Kidney capillary endothelial cell (primary cell): ENCODE measurements at regions not wholly inside any gene's neighbourhood (a gene's known extent, or its start where the extent isn't known, plus 50 kb on each side); places are given as distances from the start of the nearest gene placed in this dataset.
A peak's percentile ranks its signal among the peaks of the same experiment; 100 is the strongest.
"Not testable (repeated sequence)": the region's sequence is repeated elsewhere in the genome, so short reads cannot be mapped to it uniquely, and the experiment has no call there.

ENCODE experiments used
- DNase-seq: peaks from one replicate; pipeline ENCODE4 v3.0.0-alpha.2; 2018; ENCODE audit warnings: low spot score

GRCh38 chr11:123344188-123344587 is 85.9 kb upstream of the GRAMD1B start:
- DNase-seq = not testable (repeated sequence)

- DNase-seq = no peak
Measured at GRCh38 chr11:123338997-123339752, 90.9 kb upstream of the GRAMD1B start.

GRCh38 chr11:123338266-123338800 is 91.7 kb upstream of the GRAMD1B start:
- DNase-seq = no peak

- no peak for DNase-seq
Measured at GRCh38 chr11:123334925-123335324, 95.1 kb upstream of the GRAMD1B start.

GRCh38 chr11:123332577-123332976 is 97.5 kb upstream of the GRAMD1B start:
- DNase-seq = not testable (repeated sequence)

- DNase-seq = no peak
Measured at GRCh38 chr11:123330948-123331347, 99.1 kb upstream of the GRAMD1B start.

GRCh38 chr11:123330471-123330870 is 99.6 kb upstream of the GRAMD1B start:
- DNase-seq = peak; percentile 10

GRCh38 chr11:123330071-123330470 is 100.0 kb upstream of the GRAMD1B start:
- DNase-seq = peak; percentile 17

GRCh38 chr11:123328281-123328867 is 101.7 kb upstream of the GRAMD1B start:
- DNase-seq = no peak

GRCh38 chr11:123325533-123325932 is 104.5 kb upstream of the GRAMD1B start:
- DNase-seq = no peak

GRCh38 chr11:123323568-123323967 is 106.5 kb upstream of the GRAMD1B start:
- DNase-seq = no peak

GRCh38 chr11:123321636-123322035 is 108.4 kb upstream of the GRAMD1B start:
- DNase-seq = no peak

DNA sequence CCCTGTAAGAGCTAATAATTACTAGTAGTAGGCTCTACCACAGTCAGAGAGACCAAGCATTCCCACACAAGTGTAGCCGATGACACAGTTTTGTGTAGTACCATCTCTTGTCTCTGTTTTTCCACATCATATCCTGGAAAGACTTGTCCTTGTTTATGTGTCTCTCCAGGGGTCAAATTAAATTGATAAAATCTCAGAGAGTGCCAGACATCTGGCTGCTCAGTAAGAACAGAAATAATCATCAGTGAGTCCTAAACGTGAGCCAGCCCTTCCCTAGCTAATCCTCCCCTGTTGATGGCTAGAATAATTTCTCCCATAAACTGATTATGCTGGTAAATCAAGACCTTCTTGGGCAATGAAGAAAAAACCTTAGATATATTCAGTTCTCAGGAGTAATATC is 111.4 kb upstream of the GRAMD1B start:
- no peak for DNase-seq

DNA sequence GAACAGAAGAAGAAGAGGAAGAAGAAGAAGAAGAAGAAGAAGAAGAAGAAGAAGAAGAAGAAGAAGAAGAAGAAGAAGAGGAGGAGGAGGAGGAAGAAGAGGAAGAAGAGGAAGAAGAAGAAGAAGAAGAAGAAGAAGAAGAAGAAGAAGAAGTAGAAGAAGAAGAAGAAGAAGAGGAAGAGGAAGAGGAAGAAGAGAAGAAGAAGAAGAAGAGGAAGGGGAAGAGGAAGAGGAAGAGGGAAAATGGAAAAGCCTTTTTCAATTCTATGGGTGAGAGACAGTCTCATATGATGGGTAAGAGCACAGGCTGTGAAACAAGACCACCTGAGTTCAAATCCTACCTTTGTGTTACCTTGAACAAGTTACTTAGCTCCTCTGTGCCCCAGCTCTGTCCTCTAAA is 111.9 kb upstream of the GRAMD1B start:
- not testable (repeated sequence) for DNase-seq

GRCh38 chr11:123316003-123316402 is 114.1 kb upstream of the GRAMD1B start:
- DNase-seq = no peak

GRCh38 chr11:123314972-123315371 is 115.1 kb upstream of the GRAMD1B start:
- DNase-seq = no peak

GRCh38 chr11:123313262-123313661 is 116.8 kb upstream of the GRAMD1B start:
- DNase-seq = no peak

DNA sequence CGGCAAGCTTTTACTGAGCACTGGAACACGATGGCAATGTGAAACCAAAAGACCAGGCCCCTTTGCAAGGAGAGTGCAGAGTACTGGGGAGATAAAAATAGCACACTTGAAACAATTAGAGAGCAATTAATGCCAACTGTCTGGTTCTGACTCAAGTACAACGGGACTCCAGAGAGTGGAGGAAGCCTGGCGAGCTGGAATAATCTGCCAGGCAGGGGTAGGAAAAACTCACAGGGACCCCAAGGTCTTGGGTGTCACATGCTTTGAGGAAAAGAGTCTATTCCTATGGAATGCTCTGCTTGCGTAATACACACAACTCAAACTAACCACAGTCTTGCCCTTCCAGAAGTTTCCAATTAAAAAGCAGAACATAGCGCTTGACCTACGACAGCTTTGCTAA is 113.0 kb upstream of the CLMP start:
- DNase-seq = peak; percentile 30

- no peak for DNase-seq
Measured at GRCh38 chr11:123307276-123307675, 112.2 kb upstream of the CLMP start.

- DNase-seq = no peak
Measured at GRCh38 chr11:123306531-123306930, 111.5 kb upstream of the CLMP start.

DNA sequence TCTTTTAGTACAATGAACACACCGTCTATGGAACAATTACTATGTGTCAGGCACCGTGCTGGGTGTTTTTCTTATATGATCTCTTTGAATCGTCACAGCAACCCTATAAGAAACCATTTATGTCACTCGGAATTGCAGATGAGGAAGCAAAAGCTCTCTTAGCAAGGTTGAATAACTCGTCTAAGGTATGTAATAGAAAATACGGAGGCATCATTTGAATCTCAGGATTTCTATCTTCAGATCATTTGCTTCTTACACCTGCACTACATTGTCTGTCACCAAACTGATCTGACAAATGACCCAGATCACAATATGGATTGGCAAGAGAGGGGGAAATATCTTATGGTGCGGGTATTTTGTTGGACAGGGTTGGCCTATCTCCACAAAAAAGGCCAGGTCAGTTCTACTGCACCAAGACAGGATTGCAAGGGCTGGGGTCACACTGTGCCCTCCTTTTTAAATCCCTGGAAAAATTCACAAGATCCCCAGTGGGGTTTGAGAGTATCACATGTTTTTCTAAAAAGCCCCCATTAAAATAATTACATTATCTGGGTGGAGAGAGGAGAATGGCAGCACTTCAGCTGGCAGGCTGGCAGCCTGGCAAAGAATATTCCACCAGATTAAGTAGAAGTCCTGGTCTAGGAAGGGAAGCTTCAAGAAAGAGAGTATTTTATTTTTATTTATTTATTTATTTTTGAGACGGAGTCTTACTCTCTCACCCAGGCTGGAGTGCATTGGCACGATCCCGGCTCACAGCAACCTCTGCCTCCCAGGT is 110.7 kb upstream of the CLMP start:
- no peak for DNase-seq

DNA sequence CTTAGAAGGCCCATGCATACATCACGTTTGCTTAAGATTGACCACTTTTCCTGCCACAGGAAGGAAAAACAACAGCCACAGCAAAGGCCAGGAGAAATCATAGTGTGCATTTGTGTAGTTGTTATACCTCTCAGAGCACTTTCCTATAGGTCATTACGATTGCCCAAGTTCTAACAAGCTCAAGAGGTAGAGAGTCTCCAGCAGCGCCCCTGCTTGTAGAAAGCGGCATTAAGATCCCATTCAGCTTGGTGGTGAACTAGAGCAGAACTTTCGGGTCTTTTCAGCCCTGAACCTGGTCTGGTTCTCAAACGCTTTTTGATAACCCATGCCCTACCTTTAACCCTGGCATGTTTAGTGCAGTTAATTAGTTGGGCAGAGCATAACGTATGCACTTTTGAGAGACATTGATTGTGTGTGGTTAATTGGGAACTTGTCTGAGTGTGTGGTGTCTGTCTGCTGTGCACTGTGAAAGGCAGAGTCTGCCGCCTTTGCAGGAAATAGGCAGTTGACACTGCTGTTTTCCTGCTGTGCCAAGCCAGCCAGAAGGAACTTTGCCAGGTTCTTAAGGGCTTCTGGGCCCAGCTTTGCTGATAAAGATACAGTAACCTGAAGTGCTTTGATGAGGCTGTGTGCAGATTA is 109.9 kb upstream of the CLMP start:
- peak; percentile 7 for DNase-seq
